ENCODE measurements at regions not wholly inside any gene's neighbourhood (a gene's known extent, or its start where the extent isn't known, plus 50 kb on each side); places are given as distances from the start of the nearest gene placed in this dataset.

- TF ChIP-seq CTCF (IDR thresholded peaks at IDR 0.05; ENCODE audit: control extremely low read depth in 1 of 3, insufficient read depth in 1 of 3, low read depth in 1 of 3, low read length in 3 of 3) (no peak), CEBPB (IDR thresholded peaks at IDR 0.05; ENCODE audit: low read depth, low read length) (no peak), TEAD4 (IDR thresholded peaks at IDR 0.05; ENCODE audit: low read depth, low read length) (no peak), EP300 (IDR thresholded peaks at IDR 0.05; ENCODE audit: borderline replicate concordance in 1 of 2, low read depth in 2 of 2, low read length in 2 of 2) (no peak), GABPA (IDR thresholded peaks at IDR 0.05; ENCODE audit: borderline replicate concordance, insufficient read depth, low read length) (no peak)
These were observed 91.6 kb downstream of the DMAC1 start (continued) for GRCh38 chr9:7707934-7708333.

All from H1 (cell line).